GM18907 (cell line): ENCODE measurements at regions not wholly inside any gene's neighbourhood (a gene's known extent, or its start where the extent isn't known, plus 50 kb on each side); places are given as distances from the start of the nearest gene placed in this dataset.
"Not testable (repeated sequence)": the region's sequence is repeated elsewhere in the genome, so short reads cannot be mapped to it uniquely, and the experiment has no call there.

Experiments
- ATAC-seq: cut with Tn5 transposase; IDR thresholded peaks from one replicate; pipeline ENCODE4 v1.9.1; 2021; ENCODE audit warnings: mild to moderate bottlenecking, moderate library complexity; ENCODE audit not compliant: unreplicated experiment

- ATAC-seq = no peak
Observed at GRCh38 chr4:124067046-124067445, 645.5 kb downstream of the ANKRD50 start.

GRCh38 chr4:124070688-124071484 is 641.6 kb downstream of the ANKRD50 start:
- no peak for ATAC-seq

- not testable (repeated sequence) for ATAC-seq
Observed at GRCh38 chr4:124075276-124075675, 637.3 kb downstream of the ANKRD50 start.

GRCh38 chr4:124079174-124079780 is 633.3 kb downstream of the ANKRD50 start:
- ATAC-seq = no peak

GRCh38 chr4:124083711-124084110 is 628.8 kb downstream of the ANKRD50 start:
- no peak for ATAC-seq

- no peak for ATAC-seq
Observed at GRCh38 chr4:124085561-124086180, 626.9 kb downstream of the ANKRD50 start.

GRCh38 chr4:124090021-124090420 is 622.5 kb downstream of the ANKRD50 start:
- ATAC-seq = no peak

- ATAC-seq = no peak
Observed at GRCh38 chr4:124092101-124092500, 620.4 kb downstream of the ANKRD50 start.

GRCh38 chr4:124092541-124092984 is 620.0 kb downstream of the ANKRD50 start:
- ATAC-seq = no peak

GRCh38 chr4:124095621-124096020 is 616.9 kb downstream of the ANKRD50 start:
- no peak for ATAC-seq

- ATAC-seq = no peak
Observed at GRCh38 chr4:124096290-124096689, 616.2 kb downstream of the ANKRD50 start.

- ATAC-seq = no peak
Observed at GRCh38 chr4:124097447-124097846, 615.1 kb downstream of the ANKRD50 start.

- ATAC-seq = no peak
Observed at GRCh38 chr4:124104101-124104500, 608.4 kb downstream of the ANKRD50 start.

- ATAC-seq = no peak
Observed at GRCh38 chr4:124104628-124105027, 607.9 kb downstream of the ANKRD50 start.

- ATAC-seq = no peak
Observed at GRCh38 chr4:124105212-124105611, 607.3 kb downstream of the ANKRD50 start.

GRCh38 chr4:124111411-124111810 is 601.1 kb downstream of the ANKRD50 start:
- ATAC-seq = no peak

- peak; percentile 83 for ATAC-seq
Observed at GRCh38 chr4:124111922-124112321, 600.6 kb downstream of the ANKRD50 start.

GRCh38 chr4:124118061-124118460 is 594.5 kb downstream of the ANKRD50 start:
- ATAC-seq = no peak

GRCh38 chr4:124121461-124121971 is 591.0 kb downstream of the ANKRD50 start:
- ATAC-seq = no peak

GRCh38 chr4:124123181-124123580 is 589.4 kb downstream of the ANKRD50 start:
- ATAC-seq = no peak

- no peak for ATAC-seq
Observed at GRCh38 chr4:124123721-124124120, 588.8 kb downstream of the ANKRD50 start.

GRCh38 chr4:124131324-124131723 is 581.2 kb downstream of the ANKRD50 start:
- ATAC-seq = not testable (repeated sequence)
